ENCODE measurements at regions not wholly inside any gene's neighbourhood (a gene's known extent, or its start where the extent isn't known, plus 50 kb on each side); places are given as distances from the start of the nearest gene placed in this dataset.

DNA sequence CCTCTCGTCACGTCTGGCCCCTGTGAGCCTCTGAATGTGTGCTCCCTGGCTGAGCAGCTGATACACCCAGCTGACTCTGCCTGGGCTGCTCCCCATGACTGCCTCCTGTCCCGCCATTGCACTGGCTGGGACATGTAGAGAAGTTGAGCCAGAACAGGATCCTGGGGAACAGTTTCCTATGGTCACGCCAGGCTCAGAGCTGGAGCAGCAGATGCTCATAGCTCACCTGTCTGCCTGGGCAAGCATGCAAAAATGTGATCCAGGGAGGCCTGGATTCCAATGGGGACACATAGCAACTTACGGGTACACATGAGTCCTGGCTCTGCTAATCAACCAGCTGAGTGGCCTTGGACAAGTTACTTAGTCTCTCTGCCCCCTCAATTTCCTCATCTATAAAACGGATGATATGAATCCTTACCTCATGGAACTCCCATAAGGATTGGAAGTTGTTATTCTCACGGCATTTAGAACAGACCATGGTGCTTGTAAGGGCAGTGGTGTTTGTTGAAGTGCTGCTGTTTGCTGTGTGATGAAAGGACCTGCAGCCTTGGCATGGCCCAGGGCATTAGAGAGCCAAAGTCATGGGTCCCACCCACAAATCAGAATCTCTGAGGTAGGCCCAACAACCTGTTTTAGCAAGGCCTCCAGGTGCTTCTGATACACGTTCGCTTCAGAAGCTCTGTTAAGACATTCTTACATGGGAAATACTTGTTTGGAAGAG is 150.3 kb upstream of the VANGL1 start:
- peaks cover 3% of the 10 kb centered on the region for H3F3A ChIP-seq (replicated peaks; ENCODE audit: insufficient read depth)
- no peak for DNase-seq
- H3K4me2 ChIP-seq: no peak overlapping the region
- no peak overlapping the region for H3K9ac ChIP-seq
- TF ChIP-seq FOXM1 (IDR thresholded peaks at IDR 0.05; ENCODE audit: low read depth) (no peak), USF1 (IDR thresholded peaks at IDR 0.05; ENCODE audit: borderline replicate concordance, low read depth) (no peak), SMC3 (IDR thresholded peaks at IDR 0.05; ENCODE audit: low read depth, low read length) (no peak), ELF1 (IDR thresholded peaks at IDR 0.05) (no peak), GABPA (IDR thresholded peaks at IDR 0.05; ENCODE audit: low read depth) (no peak), MEF2A (IDR thresholded peaks at IDR 0.05; ENCODE audit: borderline replicate concordance, low read depth) (no peak), IRF3 (IDR thresholded peaks at IDR 0.05; ENCODE audit: low read depth, low read length) (no peak), TEAD4 (IDR thresholded peaks at IDR 0.05; ENCODE audit: borderline replicate concordance, insufficient read depth) (no peak), JUND (IDR thresholded peaks at IDR 0.05) (no peak)
- TF ChIP-seq, protein P1, sequence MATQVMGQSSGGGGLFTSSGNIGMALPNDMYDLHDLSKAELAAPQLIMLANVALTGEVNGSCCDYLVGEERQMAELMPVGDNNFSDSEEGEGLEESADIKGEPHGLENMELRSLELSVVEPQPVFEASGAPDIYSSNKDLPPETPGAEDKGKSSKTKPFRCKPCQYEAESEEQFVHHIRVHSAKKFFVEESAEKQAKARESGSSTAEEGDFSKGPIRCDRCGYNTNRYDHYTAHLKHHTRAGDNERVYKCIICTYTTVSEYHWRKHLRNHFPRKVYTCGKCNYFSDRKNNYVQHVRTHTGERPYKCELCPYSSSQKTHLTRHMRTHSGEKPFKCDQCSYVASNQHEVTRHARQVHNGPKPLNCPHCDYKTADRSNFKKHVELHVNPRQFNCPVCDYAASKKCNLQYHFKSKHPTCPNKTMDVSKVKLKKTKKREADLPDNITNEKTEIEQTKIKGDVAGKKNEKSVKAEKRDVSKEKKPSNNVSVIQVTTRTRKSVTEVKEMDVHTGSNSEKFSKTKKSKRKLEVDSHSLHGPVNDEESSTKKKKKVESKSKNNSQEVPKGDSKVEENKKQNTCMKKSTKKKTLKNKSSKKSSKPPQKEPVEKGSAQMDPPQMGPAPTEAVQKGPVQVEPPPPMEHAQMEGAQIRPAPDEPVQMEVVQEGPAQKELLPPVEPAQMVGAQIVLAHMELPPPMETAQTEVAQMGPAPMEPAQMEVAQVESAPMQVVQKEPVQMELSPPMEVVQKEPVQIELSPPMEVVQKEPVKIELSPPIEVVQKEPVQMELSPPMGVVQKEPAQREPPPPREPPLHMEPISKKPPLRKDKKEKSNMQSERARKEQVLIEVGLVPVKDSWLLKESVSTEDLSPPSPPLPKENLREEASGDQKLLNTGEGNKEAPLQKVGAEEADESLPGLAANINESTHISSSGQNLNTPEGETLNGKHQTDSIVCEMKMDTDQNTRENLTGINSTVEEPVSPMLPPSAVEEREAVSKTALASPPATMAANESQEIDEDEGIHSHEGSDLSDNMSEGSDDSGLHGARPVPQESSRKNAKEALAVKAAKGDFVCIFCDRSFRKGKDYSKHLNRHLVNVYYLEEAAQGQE (IDR thresholded peaks at IDR 0.05; ENCODE audit: low read depth, low read length): no peak
- WGBS (ENCODE audit: low lambda C conversion rate): 98% methylated on average over 9 of the region's 9 CpGs
- ChIA-PET CTCF (interaction anchor here (0.7 to 1.5 kb wide), 2 partner anchors 22 to 127 kb away, joined by 3 to 8 read pairs; no protein-coding TSS in a partner anchor), POLR2A (no interaction called here)
- no peaks in the 10 kb centered on the region for H3K36me3 ChIP-seq (replicated peaks in 1 of 2; ENCODE audit: control insufficient read depth in 1 of 2, insufficient read depth in 2 of 2, low read length in 1 of 2)
- no peaks in the 10 kb centered on the region for H3K27me3 ChIP-seq (ENCODE audit: insufficient read depth)
- no peaks in the 10 kb centered on the region for H3K9me3 ChIP-seq
- H3K9me2 ChIP-seq: no peaks in the 10 kb centered on the region
- H3K27ac ChIP-seq (ENCODE audit: low read depth in 2 of 2, low read length in 1 of 2): no peak overlapping the region
- peaks cover 15% of the 10 kb centered on the region in 2 experiments; a peak in 3 of 4 replicates for H3K4me1 ChIP-seq (ENCODE audit: control insufficient read depth in 1 of 2, insufficient read depth in 2 of 2, low read depth in 1 of 2, low read length in 1 of 2)
- H3K79me2 ChIP-seq (ENCODE audit: insufficient read depth): no peaks in the 10 kb centered on the region
- no peak overlapping the region for H3K4me3 ChIP-seq (ENCODE audit: low read depth in 2 of 2, low read length in 1 of 2)
- H2AFZ ChIP-seq (ENCODE audit: low read depth): no peak overlapping the region
- no peaks in the 10 kb centered on the region for H4K20me1 ChIP-seq (ENCODE audit: insufficient read depth)

GRCh38 chr1:115479055-115479482 is 141.0 kb upstream of the NGF start:
- CTCF ChIA-PET: interaction anchor here (0.9 to 5.3 kb wide), 3 partner anchors 9 to 337 kb away, joined by 3 to 35 read pairs (median 10); no protein-coding TSS in a partner anchor
- WGBS (ENCODE audit: low lambda C conversion rate): 47% methylated on average over 13 of the region's 22 CpGs
- no peak overlapping the region for H3K4me2 ChIP-seq

More at GRCh38 chr1:115479055-115479482, 141.0 kb upstream of the NGF start:
- no peaks in the 10 kb centered on the region for H3K27me3 ChIP-seq (ENCODE audit: insufficient read depth)
- no peaks in the 10 kb centered on the region for H3F3A ChIP-seq (replicated peaks; ENCODE audit: insufficient read depth)
- H3K9me2 ChIP-seq: no peaks in the 10 kb centered on the region
- no peaks in the 10 kb centered on the region for H3K79me2 ChIP-seq (ENCODE audit: insufficient read depth)
- no peak overlapping the region for H3K9ac ChIP-seq
- peak overlapping the region in 1 of 2 experiments; percentile 25; a peak in 1 of 4 replicates for H3K4me3 ChIP-seq (ENCODE audit: low read depth in 2 of 2, low read length in 1 of 2)
- TF ChIP-seq RAD21 (IDR thresholded peaks at IDR 0.05; ENCODE audit: low read length): no peak
- TF ChIP-seq RFX5 (IDR thresholded peaks at IDR 0.05; ENCODE audit: low read length): 0 out of 2 replicates have a peak, but pooled peaks have one; percentile 46
- no peak for TF ChIP-seq ELF1 (IDR thresholded peaks at IDR 0.05)
- no peak for TF ChIP-seq TAF1 (IDR thresholded peaks at IDR 0.05; ENCODE audit: borderline replicate concordance, low read depth, low read length)
- TF ChIP-seq GABPA (IDR thresholded peaks at IDR 0.05; ENCODE audit: low read depth): no peak
- TF ChIP-seq ZBTB33 (IDR thresholded peaks at IDR 0.05; ENCODE audit: borderline replicate concordance, low read depth): no peak
- TF ChIP-seq USF1 (IDR thresholded peaks at IDR 0.05; ENCODE audit: borderline replicate concordance, low read depth): no peak
- H4K20me1 ChIP-seq (ENCODE audit: insufficient read depth): no peaks in the 10 kb centered on the region
- H2AFZ ChIP-seq (ENCODE audit: low read depth): no peak overlapping the region
- H3K4me1 ChIP-seq (ENCODE audit: control insufficient read depth in 1 of 2, insufficient read depth in 2 of 2, low read depth in 1 of 2, low read length in 1 of 2): peaks cover 0 to 7% of the 10 kb centered on the region in 2 experiments; a peak in 1 of 4 replicates
- no peaks in the 10 kb centered on the region for H3K36me3 ChIP-seq (replicated peaks in 1 of 2; ENCODE audit: control insufficient read depth in 1 of 2, insufficient read depth in 2 of 2, low read length in 1 of 2)
- POLR2A ChIA-PET: no interaction called here
- H3K27ac ChIP-seq (ENCODE audit: low read depth in 2 of 2, low read length in 1 of 2): no peak overlapping the region
- DNase-seq: peak; percentile 71
- no peaks in the 10 kb centered on the region for H3K9me3 ChIP-seq
